ENCODE measurements at regions not wholly inside any gene's neighbourhood (a gene's known extent, or its start where the extent isn't known, plus 50 kb on each side); places are given as distances from the start of the nearest gene placed in this dataset.

DNA sequence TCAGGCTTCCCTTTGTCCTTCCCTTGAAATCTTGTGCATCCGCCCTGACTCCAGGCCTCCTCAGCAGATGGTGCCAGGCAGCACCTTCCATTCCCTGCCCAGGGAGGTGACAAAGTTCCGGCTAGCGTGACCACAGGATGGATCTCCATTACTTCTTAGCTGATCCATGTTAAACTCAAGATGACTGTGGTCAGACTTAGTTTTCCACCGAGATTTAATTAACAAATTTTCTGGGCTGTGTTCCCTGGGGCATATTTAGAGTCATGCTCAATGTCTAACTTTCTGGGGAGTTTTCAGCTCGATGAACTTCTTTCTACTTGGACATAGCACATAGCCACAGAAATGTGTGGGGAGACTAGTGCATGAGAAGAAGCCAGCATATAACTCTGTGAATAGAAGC is 215.1 kb upstream of the SFRP2 start:
- Histone ChIP-seq H3K4me2 (ENCODE audit: insufficient read depth, insufficient read length, low read length) (no peak overlapping the region), H2AFZ (ENCODE audit: low read length) (no peak overlapping the region), H2BK20ac (ENCODE audit: low read depth, low read length, poor library complexity, severe bottlenecking) (no peak overlapping the region), H2BK12ac (ENCODE audit: insufficient read length, low read depth, low read length) (no peak overlapping the region), H3K23ac (ENCODE audit: insufficient read length, low read depth, low read length) (no peak overlapping the region), H3K9me3 (ENCODE audit: control insufficient read depth, low read depth, low read length) (no peaks in the 10 kb centered on the region), H3K9ac (ENCODE audit: extremely low read depth, insufficient read length, low read length) (no peak overlapping the region), H2AK5ac (ENCODE audit: insufficient read length, low read length) (no peak overlapping the region), H2BK5ac (ENCODE audit: insufficient read length, low read length) (no peak overlapping the region), H3K14ac (ENCODE audit: insufficient read depth, low read length) (no peak overlapping the region), H2BK120ac (ENCODE audit: low read depth, low read length, poor library complexity, severe bottlenecking) (no peak overlapping the region), H4K8ac (replicated peaks; ENCODE audit: insufficient read length, low read depth, low read length) (no peak overlapping the region), H3K79me2 (ENCODE audit: insufficient read depth, low read length) (no peaks in the 10 kb centered on the region), H2BK15ac (ENCODE audit: low read depth, low read length) (no peak overlapping the region), H3T11ph (ENCODE audit: low read length) (no peak overlapping the region), H3K79me1 (ENCODE audit: insufficient read depth, low read depth, low read length, poor library complexity, severe bottlenecking) (no peaks in the 10 kb centered on the region), H3K23me2 (ENCODE audit: insufficient read length, low read depth, low read length, poor library complexity, severe bottlenecking) (no peaks in the 10 kb centered on the region), H3K27me3 (ENCODE audit: insufficient read depth, low read length) (no peaks in the 10 kb centered on the region), H4K91ac (ENCODE audit: insufficient read length, low read depth, low read length) (no peak overlapping the region), H4K20me1 (ENCODE audit: control insufficient read depth, insufficient read depth, insufficient read length) (no peaks in the 10 kb centered on the region), H3K27ac (ENCODE audit: insufficient read length, low read depth, low read length) (no peak overlapping the region), H3K4ac (ENCODE audit: low read depth, low read length) (no peak overlapping the region), H3K18ac (ENCODE audit: insufficient read length, low read depth, low read length) (no peak overlapping the region), H3K4me1 (ENCODE audit: insufficient read depth, low read length) (no peaks in the 10 kb centered on the region), H4K5ac (ENCODE audit: insufficient read length, low read depth, low read length) (no peak overlapping the region), H3K56ac (ENCODE audit: insufficient read length, low read depth, low read length) (no peak overlapping the region)
- no peak for DNase-seq
- Mint-ChIP-seq H3K27ac (no peak overlapping the region), H3K9me3 (no peaks in the 10 kb centered on the region), H3K4me3 (no peak overlapping the region), H3K27me3 (ENCODE audit: low read depth) (no peaks in the 10 kb centered on the region; the same call in 1 of the 2 replicates), H3K4me1 (peaks cover 0 to 2% of the 10 kb centered on the region in 2 experiments; a peak in 1 of 4 replicates), H3K36me3 (ENCODE audit: insufficient read depth in 1 of 3, low read depth in 3 of 3) (peaks cover 0 to 1% (median 0%) of the 10 kb centered on the region in 3 experiments; a peak in 2 of 7 replicates)
- no CpG with 5 or more reads among the region's 5 CpGs for WGBS (ENCODE audit: extremely low coverage, insufficient read length, low lambda C conversion rate)
- TF ChIP-seq, protein P1, sequence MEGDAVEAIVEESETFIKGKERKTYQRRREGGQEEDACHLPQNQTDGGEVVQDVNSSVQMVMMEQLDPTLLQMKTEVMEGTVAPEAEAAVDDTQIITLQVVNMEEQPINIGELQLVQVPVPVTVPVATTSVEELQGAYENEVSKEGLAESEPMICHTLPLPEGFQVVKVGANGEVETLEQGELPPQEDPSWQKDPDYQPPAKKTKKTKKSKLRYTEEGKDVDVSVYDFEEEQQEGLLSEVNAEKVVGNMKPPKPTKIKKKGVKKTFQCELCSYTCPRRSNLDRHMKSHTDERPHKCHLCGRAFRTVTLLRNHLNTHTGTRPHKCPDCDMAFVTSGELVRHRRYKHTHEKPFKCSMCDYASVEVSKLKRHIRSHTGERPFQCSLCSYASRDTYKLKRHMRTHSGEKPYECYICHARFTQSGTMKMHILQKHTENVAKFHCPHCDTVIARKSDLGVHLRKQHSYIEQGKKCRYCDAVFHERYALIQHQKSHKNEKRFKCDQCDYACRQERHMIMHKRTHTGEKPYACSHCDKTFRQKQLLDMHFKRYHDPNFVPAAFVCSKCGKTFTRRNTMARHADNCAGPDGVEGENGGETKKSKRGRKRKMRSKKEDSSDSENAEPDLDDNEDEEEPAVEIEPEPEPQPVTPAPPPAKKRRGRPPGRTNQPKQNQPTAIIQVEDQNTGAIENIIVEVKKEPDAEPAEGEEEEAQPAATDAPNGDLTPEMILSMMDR (conservative IDR thresholded peaks at IDR 0.05), result no peak

All from H9 (cell line).